ENCODE measurements at regions not wholly inside any gene's neighbourhood (a gene's known extent, or its start where the extent isn't known, plus 50 kb on each side); places are given as distances from the start of the nearest gene placed in this dataset.

- TF ChIP-seq POLR2AphosphoS5 (IDR thresholded peaks at IDR 0.05) (no peak), CTCF (IDR thresholded peaks at IDR 0.05) (no peak), POLR2A (IDR thresholded peaks at IDR 0.05) (no peak), EP300 (IDR thresholded peaks at IDR 0.05) (no peak)
Observed at GRCh38 chr18:43994381-43994780, 686.3 kb upstream of the SETBP1 start.
